ENCODE measurements at regions not wholly inside any gene's neighbourhood (a gene's known extent, or its start where the extent isn't known, plus 50 kb on each side); places are given as distances from the start of the nearest gene placed in this dataset.

DNA sequence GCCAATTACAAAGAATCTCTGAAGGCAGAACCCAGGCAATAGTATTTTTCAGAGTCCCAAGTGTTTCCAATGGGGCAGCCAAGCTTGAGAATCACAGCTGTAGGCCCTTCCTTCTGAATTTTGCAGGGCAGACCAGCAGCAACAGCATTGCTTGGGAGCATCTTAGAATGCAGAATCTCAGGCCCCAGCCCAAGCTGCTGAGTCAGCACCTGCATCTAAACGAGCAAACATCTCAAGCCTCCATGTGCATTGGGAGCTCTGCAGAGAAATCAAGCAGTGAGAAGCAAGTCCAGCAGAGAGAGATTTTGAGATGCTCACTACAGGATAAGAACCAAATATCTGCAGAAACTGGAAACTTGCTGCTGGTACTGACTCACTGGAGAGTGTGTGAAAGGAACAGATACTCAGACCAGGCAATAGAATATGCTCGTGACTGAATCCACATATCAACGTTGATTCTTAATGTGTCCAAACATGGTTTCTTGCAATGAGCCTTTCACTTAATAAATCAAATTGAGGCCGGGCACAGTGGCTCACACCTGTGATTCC lies 81.5 kb upstream of the TNFSF11 start:
- no peak overlapping the region for H3K4me2 ChIP-seq (ENCODE audit: insufficient read depth in 1 of 2, low read depth in 2 of 2, low read length in 2 of 2)
- no peak for FAIRE-seq
- TF ChIP-seq MAFK (IDR thresholded peaks at IDR 0.05; ENCODE audit: low read depth, low read length), result peak; percentile 73

More for the DNA sequence above, 81.5 kb upstream of the TNFSF11 start:
- H3K56ac ChIP-seq (replicated peaks; ENCODE audit: insufficient read length, low read depth, low read length), result no peak overlapping the region
- no peak overlapping the region for H3K4me3 ChIP-seq (ENCODE audit: extremely low read depth in 1 of 4, insufficient read depth in 2 of 4, low read depth in 3 of 4, low read length in 4 of 4)
- H3K27me3 ChIP-seq (replicated peaks in 1 of 4; ENCODE audit: control insufficient read depth in 3 of 4, extremely low read depth in 1 of 4, insufficient read depth in 3 of 4, low read length in 3 of 4), result no peaks in the 10 kb centered on the region
- H4K20me1 ChIP-seq (replicated peaks in 1 of 2; ENCODE audit: control insufficient read depth in 1 of 2, insufficient read depth in 2 of 2, low read length in 2 of 2), result no peaks in the 10 kb centered on the region
- H3K14ac ChIP-seq (ENCODE audit: insufficient read length), result no peak overlapping the region
- H3K18ac ChIP-seq (ENCODE audit: extremely low read depth, low read length), result no peak overlapping the region
- H3K4me1 ChIP-seq (replicated peaks in 1 of 4; ENCODE audit: control insufficient read depth in 3 of 4, insufficient read depth in 4 of 4, low read length in 3 of 4), result no peaks in the 10 kb centered on the region
- WGBS, 2 experiments (ENCODE audit: extremely low coverage in 1 of 2, insufficient coverage in 1 of 2, insufficient read length in 1 of 2, insufficient replicate concordance in 2 of 2, low coverage in 1 of 2, low lambda C conversion rate in 2 of 2, missing lambda C conversion rate in 1 of 2), result 96% methylated on average over 4 of the region's 4 CpGs; no CpG with 5 or more reads in 1 of the 2 experiments
- no peak overlapping the region for H2BK20ac ChIP-seq (ENCODE audit: low read length)
- H3K36me3 ChIP-seq (ENCODE audit: control insufficient read depth in 2 of 4, insufficient read depth in 4 of 4, low read length in 3 of 4), result no peaks in the 10 kb centered on the region
- H2BK15ac ChIP-seq (ENCODE audit: low read length), result no peak overlapping the region
- H3K9me3 ChIP-seq (ENCODE audit: insufficient read depth in 2 of 2, low read depth in 1 of 2, low read length in 1 of 2), result no peaks in the 10 kb centered on the region
- no peak overlapping the region for H2AK5ac ChIP-seq (ENCODE audit: low read depth, low read length)
- no peak overlapping the region for H2BK120ac ChIP-seq (replicated peaks; ENCODE audit: low read depth, low read length)
- H3K23ac ChIP-seq (ENCODE audit: insufficient read length), result no peak overlapping the region
- DNase-seq (ENCODE audit: low read depth in 1 of 2, low spot score in 2 of 2), result no peak
- no peak overlapping the region for H2BK5ac ChIP-seq (ENCODE audit: low read depth, low read length)
- H3K27ac ChIP-seq (ENCODE audit: low read depth, low read length), result no peak overlapping the region
- H2AFZ ChIP-seq (ENCODE audit: low read length), result no peak overlapping the region
- no peak overlapping the region for H3K4ac ChIP-seq (replicated peaks; ENCODE audit: insufficient read length, low read depth, low read length)
- ChIA-PET POLR2A (ENCODE audit: partially characterized antibody) (no interaction called here), CTCF (ENCODE audit: partially characterized antibody) (interaction anchor here (1.6 to 1.8 kb wide), 2 partner anchors 10 to 159 kb away, joined by 4 to 6 read pairs; no protein-coding TSS in a partner anchor)
- H3K9ac ChIP-seq (replicated peaks in 1 of 4; ENCODE audit: extremely low read depth in 1 of 4, low read depth in 3 of 4, low read length in 3 of 4), result no peak overlapping the region
- no peaks in the 10 kb centered on the region for H3K79me1 ChIP-seq (ENCODE audit: low read depth, low read length)
- no peak overlapping the region for H4K5ac ChIP-seq (ENCODE audit: insufficient read length, low read depth, low read length)
- no peak overlapping the region for H4K8ac ChIP-seq (ENCODE audit: extremely low read depth, insufficient read depth, low read length)
- no peak overlapping the region for H2BK12ac ChIP-seq (ENCODE audit: low read depth, low read length)
- no peak overlapping the region for H4K91ac ChIP-seq (replicated peaks; ENCODE audit: insufficient read length, low read length)
- no peaks in the 10 kb centered on the region for H3K79me2 ChIP-seq (ENCODE audit: control insufficient read depth in 1 of 2, insufficient read depth in 2 of 2, low read length in 2 of 2)
- no peaks in the 10 kb centered on the region for H3K23me2 ChIP-seq (ENCODE audit: low read depth, low read length)

Data from H1 (cell line).